Activated naive CD8-positive, alpha-beta T cell treated with anti-CD3 and anti-CD28 coated beads, Interleukin-2, amount 10 ng/mL, durations not matched to agents 7 days and 5 days (primary cell): ENCODE measurements at regions not wholly inside any gene's neighbourhood (a gene's known extent, or its start where the extent isn't known, plus 50 kb on each side); places are given as distances from the start of the nearest gene placed in this dataset.
"Not testable (repeated sequence)": the region's sequence is repeated elsewhere in the genome, so short reads cannot be mapped to it uniquely, and the experiment has no call there.

Experiments
- ATAC-seq: fragments of 150-1000 bp; cut with Tn5 transposase; one replicate; pipeline ENCODE4 v1.10.0; 2021; ENCODE audit warnings: low read depth, moderate library complexity
- POLR2A ChIA-PET: fragments of 350-600 bp; sonication (Branson Sonifier 250); formaldehyde crosslinking; loops from one replicate; lab custom pipeline; 2021; ENCODE audit warnings: antibody characterized with exemption; lab: Charles Lee
- DNase-seq: peaks from one replicate; pipeline ENCODE4 v3.0.0; 2021
- H3K27ac Mint-ChIP-seq: one replicate; pipeline ENCODE4 v1.8.0; 2022; ENCODE audit warnings: mild to moderate bottlenecking, mixed read lengths
- H3K27me3 Mint-ChIP-seq: one replicate; pipeline ENCODE4 v1.8.0; 2022; ENCODE audit warnings: mild to moderate bottlenecking, moderate library complexity, mixed read lengths
- H3K36me3 Mint-ChIP-seq: one replicate; pipeline ENCODE4 v1.8.0; 2021; ENCODE audit warnings: mild to moderate bottlenecking, mixed read lengths
- H3K4me1 Mint-ChIP-seq: one replicate; pipeline ENCODE4 v1.8.0; 2021; ENCODE audit warnings: mixed read lengths
- H3K4me3 Mint-ChIP-seq: one replicate; pipeline ENCODE4 v1.8.0; 2022; ENCODE audit warnings: mild to moderate bottlenecking, moderate library complexity, mixed read lengths
- H3K9me3 Mint-ChIP-seq: one replicate; pipeline ENCODE4 v1.8.0; 2021; ENCODE audit warnings: mixed read lengths

- POLR2A ChIA-PET: no interaction called here
- Mint-ChIP-seq H3K9me3 (peaks cover 2% of the 10 kb centered on the region), H3K36me3 (no peaks in the 10 kb centered on the region), H3K4me3 (no peak overlapping the region), H3K27me3 (no peaks in the 10 kb centered on the region), H3K4me1 (no peaks in the 10 kb centered on the region), H3K27ac (no peak overlapping the region)
- ATAC-seq (no peak), DNase-seq (no peak)
These were observed 1066.7 kb upstream of the PCDH20 start for GRCh38 chr13:62482351-62482750.

DNA sequence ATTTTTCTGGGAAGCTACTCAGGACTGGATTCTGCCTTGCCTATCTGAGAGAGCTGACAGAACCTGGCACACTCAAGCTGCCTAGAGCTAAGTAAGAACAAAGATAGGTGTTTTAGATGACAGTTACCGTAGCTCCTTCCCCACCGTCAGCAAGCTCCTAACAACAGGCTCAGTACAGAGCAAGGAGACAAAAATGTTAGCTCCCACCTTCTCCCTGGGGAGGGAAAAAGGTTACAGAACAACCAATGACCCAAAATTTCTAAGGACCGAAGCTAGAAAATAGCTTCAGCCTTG lies 1058.2 kb upstream of the PCDH20 start:
- H3K27ac Mint-ChIP-seq: no peak overlapping the region
- no peak overlapping the region for H3K4me3 Mint-ChIP-seq
- no peaks in the 10 kb centered on the region for H3K9me3 Mint-ChIP-seq
- H3K27me3 Mint-ChIP-seq: no peaks in the 10 kb centered on the region
- no peak for ATAC-seq
- POLR2A ChIA-PET: no interaction called here
- no peaks in the 10 kb centered on the region for H3K36me3 Mint-ChIP-seq
- no peak for DNase-seq
- H3K4me1 Mint-ChIP-seq: no peaks in the 10 kb centered on the region

DNA sequence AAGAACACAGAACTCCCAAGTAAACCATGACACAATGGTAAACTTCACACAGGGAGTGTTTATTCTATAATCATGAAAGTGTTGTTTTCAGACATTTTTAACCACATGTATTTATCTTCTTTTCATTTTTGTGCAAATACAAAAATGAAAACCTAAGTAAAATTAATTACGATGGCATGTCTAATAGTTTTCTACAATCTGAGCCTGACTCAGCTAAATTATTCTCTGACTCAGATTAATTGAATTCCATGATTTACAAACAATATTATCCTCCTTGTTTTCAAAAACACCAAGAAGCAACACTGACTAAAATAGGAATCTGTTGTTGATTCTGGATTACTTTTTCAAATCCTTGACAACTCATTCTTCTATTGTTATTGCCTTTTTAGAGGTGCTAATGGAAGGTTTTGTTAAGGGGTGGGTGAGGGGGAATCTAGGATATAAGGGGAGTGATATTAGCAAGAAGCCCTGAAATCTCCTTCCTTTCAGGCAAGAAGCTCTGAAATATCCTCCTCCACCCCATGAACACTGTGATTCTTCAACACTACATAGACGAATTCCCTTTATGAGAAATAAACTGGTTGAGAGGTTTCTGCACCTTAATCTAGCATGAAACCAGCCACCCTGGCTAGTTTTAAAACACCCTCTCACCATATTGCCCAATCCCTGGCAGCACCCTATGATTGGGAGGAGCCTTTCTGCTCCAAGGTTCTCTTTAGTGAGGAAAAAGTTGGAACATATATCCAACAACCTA lies 1057.7 kb upstream of the PCDH20 start:
- Mint-ChIP-seq H3K36me3 (no peaks in the 10 kb centered on the region), H3K4me3 (no peak overlapping the region), H3K27ac (no peak overlapping the region), H3K4me1 (no peaks in the 10 kb centered on the region), H3K9me3 (no peaks in the 10 kb centered on the region), H3K27me3 (no peaks in the 10 kb centered on the region)
- POLR2A ChIA-PET: no interaction called here
- DNase-seq: no peak
- ATAC-seq: no peak

GRCh38 chr13:62453761-62454160 lies 1038.1 kb upstream of the PCDH20 start:
- Mint-ChIP-seq H3K36me3 (no peaks in the 10 kb centered on the region), H3K4me1 (no peaks in the 10 kb centered on the region)
- POLR2A ChIA-PET: no interaction called here

DNA sequence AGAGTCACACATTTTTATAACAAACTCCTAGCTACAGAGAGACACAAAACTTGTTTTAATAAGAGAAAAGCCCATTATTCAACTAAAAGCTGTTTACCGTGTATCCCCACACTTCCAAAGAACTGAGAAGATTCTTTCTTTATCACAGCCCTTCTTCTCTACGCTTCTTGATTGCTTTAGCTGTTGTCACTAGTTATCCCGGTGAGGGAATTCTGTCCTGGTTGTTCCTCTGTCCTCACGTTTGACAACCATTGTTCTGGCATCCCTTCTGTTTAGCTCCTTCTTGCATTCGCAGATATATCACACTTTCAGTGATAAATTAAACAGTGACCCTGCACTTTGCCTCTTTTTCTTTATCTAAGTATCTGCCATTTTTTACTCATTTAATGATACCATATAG lies 1035.1 kb upstream of the PCDH20 start:
- DNase-seq (no peak), ATAC-seq (no peak)
- H3K27me3 Mint-ChIP-seq: no peaks in the 10 kb centered on the region
- POLR2A ChIA-PET: no interaction called here
- no peaks in the 10 kb centered on the region for H3K9me3 Mint-ChIP-seq
- H3K36me3 Mint-ChIP-seq: no peaks in the 10 kb centered on the region
- H3K27ac Mint-ChIP-seq: no peak overlapping the region
- no peaks in the 10 kb centered on the region for H3K4me1 Mint-ChIP-seq
- H3K4me3 Mint-ChIP-seq: no peak overlapping the region

More at GRCh38 chr13:62453761-62454160, 1038.1 kb upstream of the PCDH20 start:
- no peak overlapping the region for H3K27ac Mint-ChIP-seq
- no peaks in the 10 kb centered on the region for H3K9me3 Mint-ChIP-seq
- no peaks in the 10 kb centered on the region for H3K27me3 Mint-ChIP-seq
- H3K4me3 Mint-ChIP-seq: no peak overlapping the region
- no peak for ATAC-seq
- no peak for DNase-seq

DNA sequence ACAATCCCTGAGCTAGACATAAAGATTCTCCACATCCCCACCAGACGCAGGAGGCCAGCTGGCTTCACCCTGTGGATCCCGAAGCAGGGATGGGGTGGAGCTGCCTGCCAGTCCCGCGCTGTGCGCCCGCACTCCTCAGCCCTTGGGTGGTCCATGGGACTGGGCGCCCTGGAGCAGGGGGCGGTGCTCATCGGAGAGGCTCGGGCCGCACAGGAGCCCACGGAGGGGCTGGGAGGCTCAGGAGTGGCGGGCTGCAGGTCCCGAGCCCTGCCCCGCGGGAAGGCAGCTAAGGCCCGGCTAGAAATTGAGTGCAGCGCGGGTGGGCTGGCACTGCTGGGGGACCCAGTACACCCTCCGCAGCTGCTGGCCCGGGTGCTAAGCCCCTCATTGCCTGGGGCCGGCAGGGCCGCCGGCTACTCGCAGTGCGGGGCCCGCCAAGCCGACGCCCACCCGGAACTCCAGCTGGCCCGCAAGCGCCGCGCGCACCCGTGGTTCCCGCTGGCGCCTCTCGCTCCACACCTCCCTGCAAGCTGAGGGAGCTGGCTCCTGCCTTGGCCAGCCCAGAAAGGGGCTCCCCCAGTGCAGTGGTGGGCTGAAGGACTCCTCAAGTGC lies 1032.2 kb upstream of the PCDH20 start:
- POLR2A ChIA-PET, ATAC-seq, H3K4me1 Mint-ChIP-seq, H3K36me3 Mint-ChIP-seq, H3K9me3 Mint-ChIP-seq, H3K27ac Mint-ChIP-seq, H3K4me3 Mint-ChIP-seq, H3K27me3 Mint-ChIP-seq, DNase-seq: not testable (repeated sequence)

DNA sequence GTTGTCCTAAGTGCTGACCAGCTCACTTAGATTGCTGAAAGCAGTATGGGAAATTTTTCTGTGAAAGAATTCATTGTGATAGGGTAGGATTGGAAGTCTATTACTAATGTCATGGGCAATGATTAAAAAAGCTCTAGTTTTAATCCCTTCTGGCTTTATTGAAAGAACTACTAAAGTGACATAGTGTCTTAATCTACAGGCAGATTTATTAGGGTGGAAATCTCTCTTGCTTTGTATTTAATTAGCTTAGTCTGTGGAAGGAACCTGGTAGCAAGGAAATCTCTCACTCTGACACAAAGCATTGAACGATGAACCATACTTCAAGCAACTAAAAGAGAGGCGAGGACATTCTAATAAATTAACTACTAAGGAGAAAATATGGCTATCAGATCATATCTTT lies 1029.2 kb upstream of the PCDH20 start:
- Mint-ChIP-seq H3K4me1 (no peaks in the 10 kb centered on the region), H3K9me3 (peaks cover 2% of the 10 kb centered on the region), H3K27me3 (no peaks in the 10 kb centered on the region), H3K36me3 (no peaks in the 10 kb centered on the region), H3K27ac (no peak overlapping the region), H3K4me3 (no peak overlapping the region)
- ATAC-seq (no peak), DNase-seq (no peak)
- POLR2A ChIA-PET: no interaction called here

DNA sequence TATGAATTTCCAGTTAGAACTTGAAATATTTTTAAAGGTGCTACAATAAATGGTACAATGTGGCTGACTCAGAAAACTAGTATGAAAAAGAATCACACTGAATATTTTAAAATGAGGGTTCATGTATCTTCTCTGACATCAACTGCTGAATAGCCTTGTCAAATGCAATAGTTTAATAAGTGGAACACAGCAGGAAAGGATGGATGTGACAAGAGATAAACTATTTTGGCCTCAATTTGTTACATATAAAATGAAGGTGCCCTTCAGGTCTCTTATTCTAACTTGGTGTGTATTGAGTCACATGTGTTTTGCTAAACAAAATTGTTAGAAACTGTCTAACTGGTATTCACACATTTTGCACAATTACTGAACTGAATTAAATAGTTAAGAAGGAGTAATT lies 1018.4 kb upstream of the PCDH20 start:
- Mint-ChIP-seq H3K27me3 (no peaks in the 10 kb centered on the region), H3K27ac (no peak overlapping the region), H3K36me3 (no peaks in the 10 kb centered on the region), H3K4me1 (no peaks in the 10 kb centered on the region), H3K9me3 (no peaks in the 10 kb centered on the region), H3K4me3 (no peak overlapping the region)
- no peak for DNase-seq
- POLR2A ChIA-PET: no interaction called here
- no peak for ATAC-seq

- no peaks in the 10 kb centered on the region for H3K36me3 Mint-ChIP-seq
- H3K9me3 Mint-ChIP-seq: no peaks in the 10 kb centered on the region
- H3K4me3 Mint-ChIP-seq: no peak overlapping the region
- DNase-seq (no peak), ATAC-seq (no peak)
- POLR2A ChIA-PET: no interaction called here
- H3K27ac Mint-ChIP-seq: no peak overlapping the region
- no peaks in the 10 kb centered on the region for H3K27me3 Mint-ChIP-seq
- H3K4me1 Mint-ChIP-seq: no peaks in the 10 kb centered on the region
These were observed 1018.0 kb upstream of the PCDH20 start for GRCh38 chr13:62433660-62434059.

DNA sequence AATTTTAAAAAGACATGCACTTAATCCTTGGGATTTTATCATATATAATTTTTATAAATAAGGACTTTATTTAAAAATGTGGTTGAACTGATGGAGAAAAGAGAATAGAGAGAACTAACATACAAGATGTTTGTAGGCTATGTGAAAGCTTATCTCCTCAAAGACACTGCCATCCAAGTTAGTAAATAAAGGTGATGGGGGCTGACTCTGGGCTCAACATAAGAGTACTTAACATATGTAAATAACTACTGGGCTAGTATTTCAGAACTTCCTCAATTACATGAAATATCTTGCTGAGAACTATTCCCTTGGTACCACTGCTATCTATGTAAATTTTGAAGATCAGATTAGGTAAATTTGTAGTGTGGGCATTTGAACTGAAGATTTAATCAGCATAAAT lies 1017.3 kb upstream of the PCDH20 start:
- no peaks in the 10 kb centered on the region for H3K9me3 Mint-ChIP-seq
- H3K27me3 Mint-ChIP-seq: no peaks in the 10 kb centered on the region
- DNase-seq: no peak
- no peaks in the 10 kb centered on the region for H3K4me1 Mint-ChIP-seq
- H3K4me3 Mint-ChIP-seq: no peak overlapping the region
- H3K36me3 Mint-ChIP-seq: no peaks in the 10 kb centered on the region
- no peak for ATAC-seq
- H3K27ac Mint-ChIP-seq: no peak overlapping the region
- POLR2A ChIA-PET: no interaction called here

- H3K9me3 Mint-ChIP-seq: no peaks in the 10 kb centered on the region
- no peaks in the 10 kb centered on the region for H3K27me3 Mint-ChIP-seq
- no peak overlapping the region for H3K4me3 Mint-ChIP-seq
- no peak overlapping the region for H3K27ac Mint-ChIP-seq
- POLR2A ChIA-PET: no interaction called here
- DNase-seq: no peak
- ATAC-seq: no peak
- H3K4me1 Mint-ChIP-seq: no peaks in the 10 kb centered on the region
- no peaks in the 10 kb centered on the region for H3K36me3 Mint-ChIP-seq
These were observed 1016.6 kb upstream of the PCDH20 start for GRCh38 chr13:62432295-62432694.

DNA sequence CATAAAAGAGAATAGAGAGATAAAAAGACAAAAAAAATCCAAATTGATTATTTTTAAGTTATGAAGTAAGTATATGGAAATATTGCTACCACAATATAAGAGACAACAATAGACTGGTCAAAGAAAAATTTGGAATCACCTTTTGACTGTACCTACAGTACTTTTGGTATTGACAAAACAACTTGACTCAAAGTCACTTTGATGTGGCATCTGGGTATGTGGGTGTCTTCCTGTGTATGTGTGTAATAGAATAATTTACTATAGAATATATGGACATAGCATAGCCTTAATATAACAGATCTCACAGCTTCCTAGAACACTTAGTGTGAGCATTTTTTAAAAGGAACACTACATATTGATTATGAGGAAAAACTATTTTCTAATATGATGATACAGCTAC lies 1016.2 kb upstream of the PCDH20 start:
- H3K36me3 Mint-ChIP-seq: no peaks in the 10 kb centered on the region
- ATAC-seq: no peak
- no peaks in the 10 kb centered on the region for H3K9me3 Mint-ChIP-seq
- POLR2A ChIA-PET: no interaction called here
- H3K27ac Mint-ChIP-seq: no peak overlapping the region
- H3K27me3 Mint-ChIP-seq: no peaks in the 10 kb centered on the region
- no peak for DNase-seq
- no peak overlapping the region for H3K4me3 Mint-ChIP-seq
- H3K4me1 Mint-ChIP-seq: no peaks in the 10 kb centered on the region

GRCh38 chr13:62418872-62419271 lies 1003.2 kb upstream of the PCDH20 start:
- no peak overlapping the region for H3K4me3 Mint-ChIP-seq
- H3K9me3 Mint-ChIP-seq: peaks cover 3% of the 10 kb centered on the region
- H3K27me3 Mint-ChIP-seq: no peaks in the 10 kb centered on the region

GRCh38 chr13:62418376-62418775 lies 1002.7 kb upstream of the PCDH20 start:
- ATAC-seq: no peak
- no peaks in the 10 kb centered on the region for H3K4me1 Mint-ChIP-seq
- H3K36me3 Mint-ChIP-seq: no peaks in the 10 kb centered on the region
- H3K4me3 Mint-ChIP-seq: no peak overlapping the region
- H3K27me3 Mint-ChIP-seq: no peaks in the 10 kb centered on the region
- no peak overlapping the region for H3K27ac Mint-ChIP-seq
- POLR2A ChIA-PET: no interaction called here
- H3K9me3 Mint-ChIP-seq: peaks cover 3% of the 10 kb centered on the region
- no peak for DNase-seq

More at GRCh38 chr13:62418872-62419271, 1003.2 kb upstream of the PCDH20 start:
- no peaks in the 10 kb centered on the region for H3K36me3 Mint-ChIP-seq
- POLR2A ChIA-PET: no interaction called here
- H3K27ac Mint-ChIP-seq: no peak overlapping the region
- ATAC-seq (no peak), DNase-seq (no peak)
- no peaks in the 10 kb centered on the region for H3K4me1 Mint-ChIP-seq
